Panc1 (cell line): ENCODE measurements at regions not wholly inside any gene's neighbourhood (a gene's known extent, or its start where the extent isn't known, plus 50 kb on each side); places are given as distances from the start of the nearest gene placed in this dataset.

ENCODE experiments used
- ATAC-seq: fragments of 200-7000 bp; cut with Tn5 transposase; 2 replicates; pipeline ENCODE4 v1.9.1; 2020; ENCODE audit warnings: mild to moderate bottlenecking, moderate library complexity
- BruUV-seq: library from RNA; stranded (reverse); fragments of 400-500 nt; replicated peaks from 2 replicates; lab custom pipeline; 2021; lab: Mats Ljungman, UMichigan
- CTCF ChIA-PET: fragments of 300-600 bp; sonication (Branson Sonifier 250); formaldehyde crosslinking; loops from one replicate; lab custom pipeline; 2022; ENCODE audit warnings: antibody characterized with exemption; lab: Charles Lee
- POLR2A ChIA-PET: fragments of 300-600 bp; sonication (Branson Sonifier 250); formaldehyde crosslinking; loops from one replicate; lab custom pipeline; 2022; ENCODE audit warnings: antibody characterized with exemption; lab: Charles Lee
- DNase-seq: peaks from one replicate; pipeline ENCODE4 v3.0.0-alpha.2; 2010; ENCODE audit warnings: low read depth, low spot score
- H3K27ac ChIP-seq: 2 replicates; pipeline ENCODE4 v1.5.1; 2011; ENCODE audit warnings: mild to moderate bottlenecking, low read length, inconsistent platforms
- H3K27me3 ChIP-seq: fragments of 200-500 bp; sonication (Bioruptor generic); 2 replicates; pipeline ENCODE4 v1.6.0; 2014; ENCODE audit warnings: low read length, inconsistent platforms; ENCODE audit not compliant: control insufficient read depth, insufficient read depth
- H3K36me3 ChIP-seq: fragments of 200-500 bp; sonication (Bioruptor generic); 2 replicates; pipeline ENCODE4 v1.5.1; 2014; ENCODE audit warnings: inconsistent platforms, mild to moderate bottlenecking, low read length, moderate library complexity; ENCODE audit not compliant: control insufficient read depth, insufficient read depth
- H3K4me1 ChIP-seq: 2 replicates; pipeline ENCODE4 v1.5.1; 2011; ENCODE audit warnings: inconsistent platforms, mild to moderate bottlenecking, low read length, moderate library complexity; ENCODE audit not compliant: control insufficient read depth, insufficient read depth
- H3K4me3 ChIP-seq, 2 experiments: 2 replicates each; pipeline ENCODE4 v1.5.1; 2011 to 2012; ENCODE audit warnings: low read depth in 2 of 2, low read length in 2 of 2, mild to moderate bottlenecking in 2 of 2, inconsistent platforms in 1 of 2, moderate library complexity in 1 of 2
- H3K9me3 ChIP-seq: fragments of 200-500 bp; sonication (Bioruptor generic); 2 replicates; pipeline ENCODE4 v1.5.1; 2014; ENCODE audit warnings: low read depth, mild to moderate bottlenecking, inconsistent platforms, low read length, moderate library complexity; ENCODE audit not compliant: control insufficient read depth, insufficient read depth
- POLR2AphosphoS5 ChIP-seq: IDR thresholded peaks from 2 replicates; pipeline ENCODE4 v1.6.1; 2012; ENCODE audit warnings: mild to moderate bottlenecking, low read depth, low read length, moderate library complexity
- SIN3A ChIP-seq: IDR thresholded peaks from 2 replicates; pipeline ENCODE4 v1.6.1; 2012; ENCODE audit warnings: low read depth, mild to moderate bottlenecking, low read length, moderate library complexity, borderline replicate concordance; ENCODE audit not compliant: insufficient read depth
- TCF7L2 ChIP-seq: IDR thresholded peaks from 2 replicates; pipeline ENCODE4 v1.6.1; 2011; ENCODE audit warnings: mild to moderate bottlenecking, low read depth, low read length, inconsistent platforms
- in situ Hi-C: cut with HindIII; loops from 2 replicates; pipeline ENCODE4 v1.10.0; 2016; ENCODE audit warnings: low sequenced_read_pairs, low pct_unique_long_range_greater_than_20kb
- intact Hi-C: fragments of 100-400 bp; cut with micrococcal nuclease; formaldehyde crosslinking; loops from one replicate; pipeline ENCODE4 v1.10.0; 2022; ENCODE audit not compliant: unreplicated experiment
- TF ChIP-seq, protein P1 (sequence below), 2 experiments: IDR thresholded peaks; 2 replicates each; pipeline ENCODE4 v1.6.1; 2011 to 2012; ENCODE audit warnings: low read depth in 2 of 2, control low read depth in 1 of 2, low read length in 1 of 2, mild to moderate bottlenecking in 1 of 2, moderate library complexity in 1 of 2; ENCODE audit not compliant: insufficient read depth in 1 of 2
- TF ChIP-seq, protein P2 (sequence below): fragments of 450-650 bp; IDR thresholded peaks from 2 replicates; pipeline ENCODE4 v1.5.1; 2017; ENCODE audit warnings: mild to moderate bottlenecking

DNA sequence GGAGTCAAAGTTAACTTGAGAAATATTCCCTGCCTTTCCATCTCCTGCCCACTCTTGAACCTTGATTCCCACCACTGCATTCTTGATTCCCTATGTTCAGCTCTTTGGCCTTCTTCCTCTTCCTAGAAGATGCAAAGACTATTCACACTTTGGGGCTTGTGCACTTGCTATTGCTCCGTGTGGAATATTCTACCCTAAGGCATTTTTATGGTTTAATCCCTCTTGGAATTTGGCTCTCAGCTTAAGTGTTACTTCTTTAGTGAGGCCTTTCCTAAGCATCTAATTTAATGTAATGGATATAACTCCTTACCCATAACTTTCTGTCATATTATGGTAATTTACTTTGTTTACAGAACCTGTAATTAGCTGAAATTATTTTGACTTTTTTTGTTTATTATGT, 318.9 kb upstream of the COL8A1 start:
- H3K9me3 ChIP-seq = no peaks in the 10 kb centered on the region; the same call in 1 of the 2 replicates
- ATAC-seq (no peak), DNase-seq (no peak)
- no peaks in the 10 kb centered on the region for H3K27me3 ChIP-seq
- in situ Hi-C loops (no loop called here), intact Hi-C loops (no loop called here)
- ChIA-PET CTCF (no interaction called here), POLR2A (no interaction called here)
- H3K36me3 ChIP-seq = no peaks in the 10 kb centered on the region; the same call in 1 of the 2 replicates
- no peaks in the 10 kb centered on the region for H3K4me1 ChIP-seq
- no TSS peak for BruUV-seq
- H3K27ac ChIP-seq = no peak overlapping the region
- H3K4me3 ChIP-seq = no peak overlapping the region
- TF ChIP-seq, protein P1, sequence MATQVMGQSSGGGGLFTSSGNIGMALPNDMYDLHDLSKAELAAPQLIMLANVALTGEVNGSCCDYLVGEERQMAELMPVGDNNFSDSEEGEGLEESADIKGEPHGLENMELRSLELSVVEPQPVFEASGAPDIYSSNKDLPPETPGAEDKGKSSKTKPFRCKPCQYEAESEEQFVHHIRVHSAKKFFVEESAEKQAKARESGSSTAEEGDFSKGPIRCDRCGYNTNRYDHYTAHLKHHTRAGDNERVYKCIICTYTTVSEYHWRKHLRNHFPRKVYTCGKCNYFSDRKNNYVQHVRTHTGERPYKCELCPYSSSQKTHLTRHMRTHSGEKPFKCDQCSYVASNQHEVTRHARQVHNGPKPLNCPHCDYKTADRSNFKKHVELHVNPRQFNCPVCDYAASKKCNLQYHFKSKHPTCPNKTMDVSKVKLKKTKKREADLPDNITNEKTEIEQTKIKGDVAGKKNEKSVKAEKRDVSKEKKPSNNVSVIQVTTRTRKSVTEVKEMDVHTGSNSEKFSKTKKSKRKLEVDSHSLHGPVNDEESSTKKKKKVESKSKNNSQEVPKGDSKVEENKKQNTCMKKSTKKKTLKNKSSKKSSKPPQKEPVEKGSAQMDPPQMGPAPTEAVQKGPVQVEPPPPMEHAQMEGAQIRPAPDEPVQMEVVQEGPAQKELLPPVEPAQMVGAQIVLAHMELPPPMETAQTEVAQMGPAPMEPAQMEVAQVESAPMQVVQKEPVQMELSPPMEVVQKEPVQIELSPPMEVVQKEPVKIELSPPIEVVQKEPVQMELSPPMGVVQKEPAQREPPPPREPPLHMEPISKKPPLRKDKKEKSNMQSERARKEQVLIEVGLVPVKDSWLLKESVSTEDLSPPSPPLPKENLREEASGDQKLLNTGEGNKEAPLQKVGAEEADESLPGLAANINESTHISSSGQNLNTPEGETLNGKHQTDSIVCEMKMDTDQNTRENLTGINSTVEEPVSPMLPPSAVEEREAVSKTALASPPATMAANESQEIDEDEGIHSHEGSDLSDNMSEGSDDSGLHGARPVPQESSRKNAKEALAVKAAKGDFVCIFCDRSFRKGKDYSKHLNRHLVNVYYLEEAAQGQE (IDR thresholded peaks at IDR 0.05; ENCODE audit: insufficient read depth in 1 of 2, low read depth in 2 of 2, low read length in 1 of 2) = no peak
- TF ChIP-seq SIN3A = no peak
- TF ChIP-seq POLR2AphosphoS5 = no peak
- TF ChIP-seq TCF7L2 = no peak

DNA sequence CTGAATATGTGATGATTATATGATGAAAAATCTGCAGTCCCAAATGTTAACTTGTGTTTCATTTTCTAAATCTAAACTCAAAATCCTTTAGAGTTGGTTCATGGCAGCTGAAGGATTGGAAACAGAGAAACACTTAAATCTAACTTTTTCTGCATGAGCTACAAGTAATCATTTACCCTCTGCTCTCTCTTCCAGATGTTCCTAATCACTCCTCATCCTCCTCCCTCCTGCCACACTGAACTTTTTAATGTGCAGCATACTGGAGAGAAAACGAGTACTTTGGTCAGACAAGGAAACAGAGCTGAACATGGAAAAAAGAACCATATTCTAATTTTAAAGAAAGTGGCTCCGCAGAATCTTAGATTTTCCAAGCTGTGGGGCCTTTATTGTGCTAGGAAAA, 321.2 kb upstream of the COL8A1 start:
- in situ Hi-C loops (no loop called here), intact Hi-C loops (no loop called here)
- H3K27ac ChIP-seq = no peak overlapping the region
- H3K27me3 ChIP-seq = no peaks in the 10 kb centered on the region
- H3K36me3 ChIP-seq = no peaks in the 10 kb centered on the region; the same call in 1 of the 2 replicates
- POLR2A ChIA-PET = no interaction called here
- no peak for ATAC-seq
- DNase-seq = no peak
- H3K9me3 ChIP-seq = no peaks in the 10 kb centered on the region; the same call in 1 of the 2 replicates
- BruUV-seq = no TSS peak
- CTCF ChIA-PET = no interaction called here
- no peaks in the 10 kb centered on the region for H3K4me1 ChIP-seq
- TF ChIP-seq, protein P2, sequence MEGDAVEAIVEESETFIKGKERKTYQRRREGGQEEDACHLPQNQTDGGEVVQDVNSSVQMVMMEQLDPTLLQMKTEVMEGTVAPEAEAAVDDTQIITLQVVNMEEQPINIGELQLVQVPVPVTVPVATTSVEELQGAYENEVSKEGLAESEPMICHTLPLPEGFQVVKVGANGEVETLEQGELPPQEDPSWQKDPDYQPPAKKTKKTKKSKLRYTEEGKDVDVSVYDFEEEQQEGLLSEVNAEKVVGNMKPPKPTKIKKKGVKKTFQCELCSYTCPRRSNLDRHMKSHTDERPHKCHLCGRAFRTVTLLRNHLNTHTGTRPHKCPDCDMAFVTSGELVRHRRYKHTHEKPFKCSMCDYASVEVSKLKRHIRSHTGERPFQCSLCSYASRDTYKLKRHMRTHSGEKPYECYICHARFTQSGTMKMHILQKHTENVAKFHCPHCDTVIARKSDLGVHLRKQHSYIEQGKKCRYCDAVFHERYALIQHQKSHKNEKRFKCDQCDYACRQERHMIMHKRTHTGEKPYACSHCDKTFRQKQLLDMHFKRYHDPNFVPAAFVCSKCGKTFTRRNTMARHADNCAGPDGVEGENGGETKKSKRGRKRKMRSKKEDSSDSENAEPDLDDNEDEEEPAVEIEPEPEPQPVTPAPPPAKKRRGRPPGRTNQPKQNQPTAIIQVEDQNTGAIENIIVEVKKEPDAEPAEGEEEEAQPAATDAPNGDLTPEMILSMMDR = no peak
- TF ChIP-seq SIN3A (no peak), POLR2AphosphoS5 (no peak), TCF7L2 (no peak)
- H3K4me3 ChIP-seq = no peak overlapping the region

DNA sequence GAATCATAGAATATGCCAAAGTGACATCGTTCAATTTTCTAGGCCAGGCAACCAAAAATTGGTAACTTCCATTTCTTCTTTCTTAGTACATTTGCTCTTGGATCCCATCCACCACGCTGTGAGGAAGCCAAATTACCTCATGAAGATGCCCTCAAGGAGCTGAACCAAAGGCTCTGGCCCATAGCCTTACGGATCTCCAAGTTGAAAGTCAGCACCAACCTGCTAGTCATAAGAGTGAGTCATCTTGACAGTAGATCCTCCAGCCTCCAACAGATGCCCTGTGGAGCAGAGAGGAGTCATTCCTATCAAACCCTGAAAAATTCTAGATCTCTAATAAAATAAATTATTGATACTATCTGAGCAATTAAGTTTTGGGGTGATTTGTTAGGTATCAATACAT, 322.5 kb upstream of the COL8A1 start:
- no peak overlapping the region for H3K4me3 ChIP-seq
- no peaks in the 10 kb centered on the region for H3K4me1 ChIP-seq
- H3K27ac ChIP-seq = no peak overlapping the region
- intact Hi-C loops (no loop called here), in situ Hi-C loops (no loop called here)
- no peaks in the 10 kb centered on the region; the same call in 1 of the 2 replicates for H3K9me3 ChIP-seq
- no peaks in the 10 kb centered on the region for H3K27me3 ChIP-seq
- ATAC-seq (no peak), DNase-seq (no peak)
- ChIA-PET POLR2A (no interaction called here), CTCF (no interaction called here)
- H3K36me3 ChIP-seq = no peaks in the 10 kb centered on the region; the same call in 1 of the 2 replicates
- TF ChIP-seq, protein P1 (IDR thresholded peaks at IDR 0.05; ENCODE audit: insufficient read depth in 1 of 2, low read depth in 2 of 2, low read length in 1 of 2) = no peak
- TF ChIP-seq TCF7L2 = no peak
- no peak for TF ChIP-seq POLR2AphosphoS5
- TF ChIP-seq, protein P2 = no peak
- no peak for TF ChIP-seq SIN3A
- BruUV-seq = no TSS peak
